GM12874 (cell line): ENCODE measurements at regions not wholly inside any gene's neighbourhood (a gene's known extent, or its start where the extent isn't known, plus 50 kb on each side); places are given as distances from the start of the nearest gene placed in this dataset.

Source experiments
- TF ChIP-seq, protein P1 (sequence below): IDR thresholded peaks from 2 replicates; pipeline ENCODE4 v1.5.1; 2011; ENCODE audit warnings: low read depth, mild to moderate bottlenecking, control low read depth, low read length, moderate library complexity; ENCODE audit not compliant: insufficient read depth

DNA sequence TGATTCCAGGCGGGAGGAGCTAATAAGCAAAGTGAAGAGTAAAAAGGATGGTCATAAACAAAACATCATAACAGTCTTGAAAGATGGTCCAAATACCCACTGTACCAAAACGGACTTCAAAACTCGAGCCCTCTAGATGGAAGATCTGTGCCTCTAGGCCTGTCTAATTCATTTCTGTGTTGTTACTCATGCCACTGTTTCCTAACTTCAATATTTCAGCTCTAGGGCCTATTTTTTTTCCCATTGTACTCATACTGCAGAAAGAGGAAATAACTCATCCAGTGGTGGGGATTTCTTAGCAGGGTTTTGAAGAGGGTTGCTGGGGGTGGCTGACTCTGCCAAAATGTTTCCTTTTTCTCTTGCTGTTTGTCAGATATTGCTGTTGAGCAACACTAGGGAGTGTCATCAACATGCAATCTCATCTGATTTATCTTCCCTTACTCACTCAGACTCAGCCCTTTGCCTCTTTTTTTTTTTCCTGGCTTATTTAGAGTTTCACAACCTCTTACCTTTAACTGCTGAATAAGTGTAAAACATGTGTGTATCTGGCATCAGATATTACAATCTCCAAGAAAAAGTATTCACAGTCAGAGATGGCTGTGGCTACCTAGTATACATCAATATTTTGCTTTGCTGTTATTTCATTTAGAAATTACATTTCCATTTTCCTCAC is 189.6 kb downstream of the DUSP6 start:
- TF ChIP-seq, protein P1, sequence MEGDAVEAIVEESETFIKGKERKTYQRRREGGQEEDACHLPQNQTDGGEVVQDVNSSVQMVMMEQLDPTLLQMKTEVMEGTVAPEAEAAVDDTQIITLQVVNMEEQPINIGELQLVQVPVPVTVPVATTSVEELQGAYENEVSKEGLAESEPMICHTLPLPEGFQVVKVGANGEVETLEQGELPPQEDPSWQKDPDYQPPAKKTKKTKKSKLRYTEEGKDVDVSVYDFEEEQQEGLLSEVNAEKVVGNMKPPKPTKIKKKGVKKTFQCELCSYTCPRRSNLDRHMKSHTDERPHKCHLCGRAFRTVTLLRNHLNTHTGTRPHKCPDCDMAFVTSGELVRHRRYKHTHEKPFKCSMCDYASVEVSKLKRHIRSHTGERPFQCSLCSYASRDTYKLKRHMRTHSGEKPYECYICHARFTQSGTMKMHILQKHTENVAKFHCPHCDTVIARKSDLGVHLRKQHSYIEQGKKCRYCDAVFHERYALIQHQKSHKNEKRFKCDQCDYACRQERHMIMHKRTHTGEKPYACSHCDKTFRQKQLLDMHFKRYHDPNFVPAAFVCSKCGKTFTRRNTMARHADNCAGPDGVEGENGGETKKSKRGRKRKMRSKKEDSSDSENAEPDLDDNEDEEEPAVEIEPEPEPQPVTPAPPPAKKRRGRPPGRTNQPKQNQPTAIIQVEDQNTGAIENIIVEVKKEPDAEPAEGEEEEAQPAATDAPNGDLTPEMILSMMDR: no peak

DNA sequence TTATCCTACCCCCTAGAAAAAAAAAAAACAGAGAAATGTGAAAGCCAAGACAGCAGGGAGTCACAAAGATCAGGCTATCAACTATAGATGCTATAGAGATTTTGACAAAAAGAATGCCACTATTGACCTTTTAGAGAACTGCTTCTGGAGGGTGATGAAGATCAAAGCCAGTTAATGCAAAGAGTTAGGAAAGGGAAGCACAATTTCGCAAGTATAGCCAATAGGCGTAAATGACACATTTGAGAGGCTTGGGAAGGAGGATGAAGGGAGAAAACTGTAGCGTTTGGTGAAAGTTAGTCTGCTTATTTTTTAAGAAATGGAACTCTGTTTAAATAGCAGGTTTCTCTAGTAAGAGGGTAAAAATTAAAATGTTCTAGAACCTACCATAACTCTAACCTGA is 190.7 kb downstream of the DUSP6 start:
- TF ChIP-seq, protein P1: no peak

DNA sequence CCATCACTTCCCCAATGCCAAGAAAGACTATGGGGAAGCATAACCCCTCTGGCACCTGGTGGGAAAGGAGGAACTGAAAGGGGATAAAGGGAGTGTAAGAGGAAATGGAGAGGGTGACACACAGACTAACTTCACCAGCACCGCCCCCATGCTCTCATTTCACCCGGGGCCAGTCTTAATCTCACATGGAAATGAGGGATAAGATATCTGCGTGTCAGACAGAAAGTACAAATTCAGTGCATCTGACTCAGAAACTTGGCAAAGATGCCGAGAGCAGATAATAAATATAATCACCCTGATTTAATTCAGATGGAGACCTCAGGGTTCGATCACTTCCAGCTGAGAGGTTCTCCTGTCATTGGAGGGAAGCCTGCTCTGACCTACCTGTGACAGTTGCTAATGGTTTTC is 191.6 kb downstream of the DUSP6 start:
- TF ChIP-seq, protein P1: no peak

DNA sequence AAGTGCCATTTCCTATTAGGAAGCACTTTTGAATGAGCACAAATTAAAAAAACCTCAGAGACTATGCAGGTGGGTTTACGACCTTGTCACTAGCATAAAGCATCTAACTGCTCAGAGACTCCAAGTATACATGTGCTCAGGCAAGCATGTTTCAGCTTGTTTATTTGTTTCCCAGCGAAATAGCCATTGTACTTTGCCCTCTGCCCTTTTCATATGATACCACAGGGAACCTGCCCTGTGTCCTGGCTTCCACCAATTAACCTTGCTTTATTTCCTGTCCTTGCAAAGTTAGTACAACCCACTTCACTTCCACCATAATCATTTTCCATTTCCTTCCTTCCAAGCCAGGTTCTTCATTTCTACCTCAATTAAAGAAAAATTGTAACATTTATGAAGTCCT is 194.9 kb downstream of the DUSP6 start:
- TF ChIP-seq, protein P1: no peak

DNA sequence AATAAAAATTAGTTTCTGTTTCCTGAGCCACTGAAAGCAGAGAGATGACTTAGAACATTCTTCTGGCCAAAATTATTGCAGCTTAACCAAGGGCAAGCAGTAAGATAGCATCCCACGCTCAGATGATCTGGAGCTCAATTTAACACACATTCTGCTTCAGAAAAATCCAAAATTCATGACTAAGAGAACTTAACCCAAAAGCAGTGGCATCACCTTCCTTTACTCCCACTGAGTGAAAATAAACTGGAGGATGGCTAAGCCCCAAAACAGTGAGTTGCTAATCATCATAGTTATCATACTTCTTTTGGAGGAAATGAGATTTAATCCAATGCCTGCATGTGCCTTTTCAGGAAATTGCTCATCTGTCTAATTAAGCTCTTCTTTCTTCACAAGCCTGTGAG is 195.4 kb downstream of the DUSP6 start:
- TF ChIP-seq, protein P1: no peak

DNA sequence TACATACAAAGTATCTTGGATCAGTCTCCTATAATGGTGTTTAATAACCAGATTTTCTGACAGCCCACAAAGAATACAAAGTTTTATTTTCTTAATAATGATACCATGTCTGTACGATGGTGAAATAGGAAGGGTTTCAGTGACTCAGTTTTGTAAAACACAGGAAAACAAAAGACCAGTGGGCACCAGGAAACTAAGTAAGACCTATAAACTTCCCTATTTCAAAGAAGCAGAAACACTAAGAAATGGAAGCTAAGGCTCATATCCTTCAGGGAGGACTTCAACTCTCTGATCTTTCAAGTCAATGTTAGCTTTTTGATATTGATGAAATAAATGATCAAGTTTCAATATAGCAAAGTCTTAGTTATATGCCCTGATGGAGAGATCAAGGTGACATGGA is 196.0 kb downstream of the DUSP6 start:
- TF ChIP-seq, protein P1: no peak

DNA sequence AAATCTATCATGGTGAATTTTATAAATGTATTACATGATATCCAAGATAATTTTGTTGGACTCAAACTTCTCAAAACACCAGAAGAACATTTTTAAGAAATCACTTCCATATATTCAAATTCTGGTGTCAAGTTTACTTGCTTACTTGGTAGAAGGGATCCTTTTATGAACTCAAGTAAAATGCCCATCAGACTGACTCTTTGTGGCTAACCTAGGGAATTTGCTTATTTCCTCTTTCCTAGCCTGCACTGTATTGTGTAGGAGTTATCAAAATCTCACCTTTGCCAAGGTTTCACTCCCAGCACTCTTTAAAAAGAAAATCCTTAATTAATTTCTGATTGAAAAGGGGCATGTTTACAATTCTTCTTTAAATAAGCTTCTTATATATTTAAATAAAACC is 196.5 kb downstream of the DUSP6 start:
- TF ChIP-seq, protein P1: no peak
